Middle frontal gyrus (tissue), 1 donor: ENCODE measurements at regions not wholly inside any gene's neighbourhood (a gene's known extent, or its start where the extent isn't known, plus 50 kb on each side); places are given as distances from the start of the nearest gene placed in this dataset.

Experiments
- DNase-seq: peaks from one replicate; pipeline ENCODE4 v3.0.0-alpha.2; 2015; ENCODE audit warnings: low spot score; ENCODE audit errors: extremely low spot score

DNA sequence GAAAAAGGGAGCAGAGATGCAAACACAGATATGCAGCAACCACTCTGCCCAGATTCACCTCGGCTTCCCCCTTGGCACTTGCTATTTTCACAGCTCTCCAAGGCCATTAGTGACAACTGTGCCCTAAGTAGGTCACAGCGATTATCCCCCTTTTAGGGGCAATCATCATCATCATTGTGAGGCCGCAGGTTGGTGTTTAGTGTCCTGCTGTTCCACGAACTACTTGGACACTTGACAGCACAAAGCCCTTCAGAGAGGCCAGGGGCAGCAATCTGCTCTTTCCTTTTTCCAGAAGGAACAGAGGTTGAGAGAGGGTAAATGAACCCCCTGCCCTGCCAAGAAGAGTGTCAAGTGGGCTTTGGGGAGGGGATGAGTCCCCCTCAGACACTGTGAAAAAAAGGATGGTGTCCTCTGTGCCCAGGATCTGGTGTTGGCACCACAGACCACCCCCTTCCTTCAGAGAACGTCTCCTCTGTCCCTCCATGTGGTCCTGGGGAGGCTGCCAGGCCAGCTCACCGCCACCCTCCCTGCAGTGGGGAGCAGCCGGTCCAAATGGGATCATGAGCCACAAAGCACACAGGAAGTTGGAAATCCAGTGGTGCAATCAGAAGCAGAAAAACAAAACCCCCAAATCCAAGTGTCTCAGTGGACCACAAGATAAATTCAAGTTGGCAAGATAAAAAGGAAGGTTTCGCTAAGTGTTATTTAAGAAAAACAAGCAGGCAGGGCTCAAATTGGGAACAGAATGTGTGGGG lies 78.4 kb upstream of the MED9 start:
- DNase-seq: no peak

DNA sequence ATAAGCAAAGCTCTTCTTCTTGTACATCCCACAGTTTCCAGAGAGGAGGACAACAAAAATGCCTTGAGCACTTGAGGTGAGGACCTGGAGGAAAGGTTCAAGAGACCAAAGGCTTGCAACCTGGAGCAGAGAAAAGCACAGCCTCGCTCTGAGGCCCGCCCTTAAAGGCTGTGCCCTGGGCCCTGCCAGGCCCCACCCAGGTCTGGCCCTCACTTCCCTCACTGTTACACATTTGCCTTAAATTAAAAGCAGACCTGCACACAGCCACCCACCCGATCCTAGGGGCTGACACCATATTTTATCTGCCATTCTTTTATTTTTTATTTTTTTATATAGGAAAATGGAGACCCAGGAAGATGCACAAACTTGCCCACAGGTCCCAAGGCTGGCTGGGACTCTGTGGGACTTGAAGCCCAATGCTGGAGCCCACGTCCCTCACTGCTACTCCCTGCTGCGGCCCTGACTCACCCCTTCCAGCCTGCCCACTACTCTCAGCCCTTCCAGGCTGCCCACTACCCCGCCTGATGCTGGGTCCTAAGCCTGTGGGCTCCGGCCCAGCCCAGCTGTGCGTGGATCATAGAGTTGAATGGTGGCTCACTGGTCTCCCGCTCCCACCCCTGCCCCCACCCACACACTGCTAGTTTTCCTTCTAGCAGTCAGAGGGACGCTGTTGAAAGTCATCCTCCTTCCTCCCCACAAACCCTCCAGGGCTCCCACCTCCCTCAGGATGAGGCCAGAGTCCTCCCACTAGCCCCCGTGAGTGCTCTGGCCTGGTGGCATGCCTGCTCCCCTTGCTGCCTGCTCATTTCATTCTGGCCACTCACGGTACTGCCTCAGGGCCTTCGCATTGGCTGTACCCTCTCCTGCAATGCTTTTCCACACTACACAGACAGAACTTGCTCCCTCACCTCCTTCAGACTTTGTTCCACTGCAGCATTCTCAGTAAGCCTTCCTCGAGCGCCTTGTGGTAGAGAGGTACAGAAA lies 77.6 kb upstream of the MED9 start:
- no peak for DNase-seq

DNA sequence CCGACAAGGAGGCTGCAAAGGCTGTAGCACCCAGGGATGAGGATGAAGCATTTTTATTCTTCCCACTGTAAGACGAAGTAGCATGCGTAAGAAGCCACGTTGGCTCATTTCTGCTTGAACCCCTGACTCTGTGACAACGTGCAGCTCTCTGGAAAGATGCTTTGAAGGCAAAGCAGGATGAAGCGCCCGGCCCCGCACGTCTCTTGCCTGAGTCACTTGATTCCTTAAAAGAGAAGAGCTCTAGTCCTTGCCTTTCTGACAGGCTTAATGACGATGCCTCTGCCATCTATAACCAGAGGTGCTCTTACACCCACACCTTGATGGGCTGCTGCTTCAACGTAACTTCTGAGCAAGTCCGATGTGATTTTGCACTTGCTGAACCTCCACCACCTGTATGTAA lies 76.7 kb upstream of the MED9 start:
- no peak for DNase-seq

DNA sequence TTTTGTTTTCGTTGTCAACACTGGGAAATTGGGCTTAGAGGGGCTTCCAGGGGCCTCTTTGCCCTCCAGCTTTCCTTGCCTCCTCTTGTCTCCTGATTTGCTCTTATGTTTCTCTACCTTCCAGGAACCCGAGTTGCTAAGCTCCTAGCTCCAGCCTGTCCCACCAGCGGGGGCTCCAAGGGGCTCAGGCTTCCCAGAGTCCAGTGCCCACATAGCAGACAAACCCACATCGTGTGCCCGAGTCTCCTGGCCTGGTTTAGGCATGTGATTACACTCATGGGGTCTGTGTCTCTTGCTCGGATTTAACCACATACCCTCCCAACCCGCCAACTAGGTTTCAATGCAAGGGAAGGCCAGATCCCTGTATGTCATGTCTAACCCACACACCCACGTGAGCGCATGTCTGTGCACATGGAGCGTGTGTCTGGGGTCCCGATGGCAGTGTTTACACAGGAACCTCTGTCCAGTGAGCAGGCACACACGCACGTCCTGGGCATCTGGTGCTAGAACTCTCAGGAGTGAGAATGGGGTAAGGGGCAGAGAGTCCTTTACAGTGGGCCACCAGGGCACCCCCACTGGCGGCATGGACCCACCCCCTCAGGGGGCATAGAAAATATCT lies 76.1 kb upstream of the MED9 start:
- DNase-seq: no peak

DNA sequence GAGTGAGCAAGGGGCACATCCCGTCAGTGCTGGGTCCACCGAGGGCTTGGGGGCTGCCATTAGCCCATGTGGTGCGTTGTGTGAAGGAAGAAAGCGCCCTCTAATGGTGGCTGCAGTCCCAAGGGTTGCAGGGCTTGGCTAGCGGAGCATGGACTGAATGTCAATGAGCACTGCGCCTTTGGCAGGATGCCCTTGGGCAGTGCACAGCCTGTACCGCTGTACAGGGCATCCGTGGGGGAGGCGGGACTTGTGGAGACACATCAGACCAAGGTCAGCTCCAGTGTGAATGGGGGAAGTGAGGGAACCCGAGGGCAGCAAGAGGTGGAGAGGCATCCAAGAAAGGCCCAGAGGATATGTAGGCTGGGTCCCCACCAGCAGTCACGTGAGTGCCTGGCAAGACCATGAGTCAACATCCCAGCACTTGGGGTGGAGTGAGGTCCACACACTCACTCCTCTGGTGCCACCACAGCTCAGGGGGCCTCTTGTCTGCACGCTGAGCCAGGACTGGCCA lies 75.5 kb upstream of the MED9 start:
- no peak for DNase-seq

DNA sequence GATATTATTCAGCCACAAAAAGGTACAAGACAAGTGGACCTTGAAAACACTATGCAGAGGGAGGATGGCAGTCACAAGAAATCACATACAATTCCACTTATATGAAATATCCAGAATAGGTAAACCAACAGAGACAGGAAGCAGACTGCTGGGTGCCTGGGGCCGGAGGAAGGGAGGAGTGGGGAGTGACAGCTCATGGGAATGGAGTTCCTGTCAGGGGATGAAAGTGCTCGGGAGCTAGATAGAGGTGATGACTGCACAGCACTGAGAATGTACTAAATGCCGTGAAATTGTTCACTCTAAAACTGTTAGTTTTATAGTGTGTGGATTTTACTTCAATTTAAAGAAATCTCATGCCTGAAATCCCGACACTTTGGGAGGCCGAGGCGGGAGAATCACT lies 74.2 kb upstream of the MED9 start:
- no peak for DNase-seq

DNA sequence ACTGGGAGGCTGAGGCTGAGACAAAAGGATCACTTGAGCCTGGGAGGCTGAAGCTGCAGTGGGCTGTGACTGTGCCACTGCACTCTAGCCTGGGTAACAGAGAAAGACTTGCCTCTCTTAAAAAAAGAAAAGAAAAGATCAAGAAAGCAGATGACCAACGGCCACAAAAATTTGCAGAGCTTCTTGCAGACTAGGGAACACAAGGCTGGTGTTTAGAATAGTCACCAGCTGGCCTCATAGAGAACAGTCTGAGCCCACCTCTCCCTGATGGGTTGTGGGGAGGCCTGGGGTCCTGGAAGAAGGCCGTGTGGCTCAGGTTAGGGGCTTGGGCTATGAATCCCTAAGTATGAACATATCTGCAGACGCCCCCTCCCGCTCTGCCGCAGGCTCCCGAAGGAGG lies 73.7 kb upstream of the MED9 start:
- DNase-seq: no peak

DNA sequence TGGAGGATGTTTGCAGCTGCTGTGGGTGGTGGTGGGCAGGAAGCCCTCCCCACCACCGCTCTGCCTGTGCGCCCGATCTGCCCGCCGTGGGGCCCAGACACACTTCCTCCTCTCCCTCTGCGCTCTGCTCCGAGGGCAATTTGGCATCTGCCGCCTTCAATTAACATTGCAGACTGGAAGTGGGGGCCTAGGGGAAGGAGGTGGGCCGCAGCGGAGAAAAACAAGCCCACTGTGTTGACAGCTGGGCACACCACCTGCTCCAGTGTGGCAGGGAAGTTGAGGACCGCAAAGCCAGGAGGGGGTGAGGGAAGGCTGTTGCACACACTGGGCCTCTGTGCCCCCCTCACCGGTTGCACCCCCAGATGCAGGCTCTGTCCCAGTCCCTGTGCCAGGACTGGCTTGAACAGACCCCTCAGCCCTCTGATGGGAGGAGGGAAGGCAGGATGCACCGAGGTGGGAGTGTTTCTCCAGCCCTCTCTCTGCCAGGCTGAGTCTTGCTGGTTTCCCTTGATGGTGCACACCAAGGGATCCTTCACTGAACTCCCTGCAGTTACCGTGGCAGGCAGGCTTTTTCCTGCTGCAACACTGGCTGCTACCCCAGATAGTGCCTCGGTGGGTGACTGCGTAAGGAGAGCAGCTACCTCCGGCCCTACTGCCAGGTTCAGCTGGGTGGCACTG lies 72.8 kb upstream of the MED9 start:
- DNase-seq: no peak

DNA sequence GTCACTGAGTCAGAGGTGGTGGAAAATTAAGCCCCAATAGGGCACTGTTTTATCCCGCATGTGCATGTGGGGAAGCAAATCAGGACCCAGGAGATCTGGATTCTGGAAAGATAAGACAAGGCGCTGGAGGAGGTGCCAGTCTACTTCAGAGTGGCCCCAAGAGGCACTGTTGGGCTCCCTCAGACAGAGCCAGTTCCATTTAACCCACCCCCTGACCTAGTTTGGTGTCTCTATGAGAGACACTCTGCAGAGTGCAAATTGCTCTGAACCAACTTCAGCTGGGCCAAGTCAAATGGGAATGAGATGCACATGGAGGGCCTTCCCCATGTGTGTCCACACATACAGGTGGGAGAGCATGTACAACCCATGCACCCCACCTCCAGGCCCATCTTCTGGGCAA lies 71.1 kb upstream of the MED9 start:
- no peak for DNase-seq

DNA sequence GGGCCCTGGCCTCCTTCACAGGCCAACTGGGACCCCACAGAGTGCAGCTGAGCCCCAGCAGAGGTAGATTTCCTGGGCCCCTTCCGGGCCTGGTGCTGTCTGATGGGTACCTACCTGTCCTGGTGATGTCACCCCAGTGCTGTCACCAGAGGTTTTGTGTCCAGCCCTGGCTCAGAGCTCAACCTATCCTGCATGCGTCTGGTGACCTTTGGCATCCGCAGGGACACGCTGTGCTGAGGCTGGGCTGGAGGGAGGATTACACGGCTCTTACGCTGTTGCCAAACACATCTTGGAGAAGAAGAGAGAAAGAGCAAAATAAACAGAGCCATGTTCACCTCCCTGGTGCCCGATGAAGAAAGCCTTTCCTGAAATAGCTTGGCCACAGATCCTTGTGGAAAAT lies 70.6 kb upstream of the MED9 start:
- no peak for DNase-seq

DNA sequence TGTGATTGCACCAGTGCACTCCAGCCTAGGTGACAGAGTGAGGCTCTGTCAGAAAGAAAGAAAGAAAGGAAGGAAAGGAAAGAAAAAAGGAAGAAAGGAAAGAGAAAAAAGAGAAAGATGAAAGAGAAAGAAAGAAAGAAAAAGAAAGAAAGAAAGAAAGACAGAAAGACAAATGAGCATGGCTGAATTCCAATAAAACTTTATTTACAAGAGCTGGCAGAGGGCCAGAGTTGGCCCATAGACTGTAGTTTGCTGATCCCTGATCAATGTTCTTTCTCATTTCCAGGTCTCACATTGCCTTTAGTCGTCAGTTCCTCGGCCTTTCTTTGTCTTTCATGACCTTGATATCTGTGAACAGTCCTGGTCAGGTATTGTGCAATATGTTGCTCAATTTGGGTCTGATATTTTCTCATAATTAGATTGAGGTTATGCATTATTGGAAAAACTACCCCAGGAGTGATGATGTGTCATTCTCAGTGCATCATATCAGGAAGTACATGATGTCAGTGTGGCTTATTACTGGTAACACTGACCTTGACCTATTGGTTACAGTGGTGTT lies 68.5 kb upstream of the MED9 start:
- no peak for DNase-seq

DNA sequence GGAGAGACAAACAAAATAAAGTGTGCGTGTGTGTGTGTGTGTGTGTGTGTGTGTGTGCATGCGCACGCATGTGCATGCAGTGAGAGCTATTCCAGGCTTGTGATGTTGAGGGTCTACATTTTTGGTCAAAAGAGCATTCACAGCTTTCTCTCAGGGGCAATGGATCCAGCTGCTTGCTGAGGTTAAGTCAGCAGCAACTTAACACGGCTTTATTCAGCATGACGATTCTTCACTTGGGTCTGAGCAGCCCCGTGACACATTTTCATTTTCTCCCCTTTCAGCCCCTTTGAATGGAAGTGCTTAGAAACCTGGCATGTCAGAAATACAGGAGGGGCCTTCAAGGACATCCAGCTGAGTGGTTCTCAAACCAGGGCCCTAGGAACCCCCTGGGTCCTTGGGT lies 66.4 kb upstream of the MED9 start:
- no peak for DNase-seq

DNA sequence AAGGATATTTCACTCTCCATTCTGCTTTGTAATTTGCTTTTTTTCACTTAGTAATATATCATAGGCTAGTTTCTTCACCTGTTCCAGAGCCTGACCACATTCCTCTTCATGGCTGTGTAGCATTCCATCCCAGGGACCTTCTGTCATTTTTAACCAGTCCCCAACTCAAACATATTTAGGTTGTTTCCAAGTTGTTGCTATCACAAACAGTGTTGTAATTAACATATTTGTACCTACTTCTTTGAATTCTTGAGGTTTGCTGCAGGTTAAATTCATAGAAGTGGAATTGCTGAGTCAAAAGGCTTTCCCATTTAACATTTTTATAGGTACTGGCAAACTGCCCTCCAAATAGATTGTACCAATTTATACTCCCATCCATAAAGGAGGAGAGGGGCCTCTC lies 65.1 kb upstream of the MED9 start:
- DNase-seq: no peak

DNA sequence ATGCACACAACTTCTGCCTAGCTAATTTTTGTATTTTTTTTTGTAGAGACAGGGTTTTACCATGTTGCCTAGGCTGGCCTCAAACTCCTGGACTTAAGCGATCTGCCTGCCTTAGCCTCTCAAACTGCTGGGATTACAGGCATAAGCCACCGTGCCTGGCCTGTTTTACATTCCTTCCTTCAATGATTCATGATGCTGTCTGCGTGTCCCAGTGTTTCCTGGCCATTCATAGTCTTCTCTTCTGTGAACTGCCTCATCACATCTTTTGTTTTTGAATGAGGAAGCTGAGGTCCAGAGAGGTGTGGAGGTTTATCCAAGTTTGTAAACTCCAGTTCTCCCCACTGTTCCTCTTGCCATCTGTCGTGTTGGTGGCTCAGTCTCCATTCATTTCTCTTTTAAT lies 64.5 kb upstream of the MED9 start:
- DNase-seq: no peak

DNA sequence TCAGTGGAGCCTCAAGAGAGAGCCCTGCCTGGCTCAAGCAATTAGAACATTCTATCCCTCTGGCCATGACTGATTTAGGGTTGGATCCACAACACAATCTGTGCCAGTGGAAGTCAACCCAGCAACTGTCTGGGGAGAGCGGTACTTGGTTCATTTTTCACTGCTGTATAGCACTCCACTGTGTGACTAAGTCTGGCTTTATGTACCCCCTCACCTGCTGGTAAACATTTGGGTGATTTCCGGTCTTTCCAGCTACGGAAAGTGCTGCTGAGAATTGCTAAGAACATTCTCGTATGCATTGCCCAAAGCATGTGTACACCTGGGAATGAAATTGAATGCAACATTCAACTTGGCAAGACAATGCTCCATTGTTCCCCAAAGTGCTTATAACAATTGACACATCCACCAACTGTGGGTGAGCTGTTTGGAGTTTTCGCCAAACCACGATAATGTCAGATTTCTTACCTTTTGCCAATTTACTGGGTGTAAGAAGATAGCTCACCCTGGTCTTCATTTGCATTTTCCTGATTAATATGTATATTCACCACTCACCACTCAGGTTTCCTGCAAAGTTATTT lies 63.5 kb upstream of the MED9 start:
- DNase-seq: no peak

DNA sequence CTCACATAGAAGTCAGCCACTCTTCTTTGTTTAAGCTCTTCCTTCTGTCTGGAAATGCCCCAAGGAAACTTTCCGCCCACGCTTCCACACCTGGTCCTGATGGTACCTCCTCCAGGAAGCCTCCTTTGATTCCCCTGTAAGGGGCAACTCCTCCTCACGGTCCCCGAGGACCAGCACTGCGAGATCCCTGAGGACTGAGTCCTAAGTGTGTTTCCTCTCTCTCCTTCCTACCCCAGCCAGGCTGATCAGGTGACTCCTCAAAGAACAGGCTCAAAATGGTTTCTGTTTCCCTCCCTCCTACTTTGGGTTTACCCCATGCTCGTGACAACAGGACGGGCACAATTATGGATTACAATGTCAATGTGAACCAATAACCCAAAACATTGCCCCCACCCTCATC lies 63.0 kb upstream of the MED9 start:
- DNase-seq: no peak

DNA sequence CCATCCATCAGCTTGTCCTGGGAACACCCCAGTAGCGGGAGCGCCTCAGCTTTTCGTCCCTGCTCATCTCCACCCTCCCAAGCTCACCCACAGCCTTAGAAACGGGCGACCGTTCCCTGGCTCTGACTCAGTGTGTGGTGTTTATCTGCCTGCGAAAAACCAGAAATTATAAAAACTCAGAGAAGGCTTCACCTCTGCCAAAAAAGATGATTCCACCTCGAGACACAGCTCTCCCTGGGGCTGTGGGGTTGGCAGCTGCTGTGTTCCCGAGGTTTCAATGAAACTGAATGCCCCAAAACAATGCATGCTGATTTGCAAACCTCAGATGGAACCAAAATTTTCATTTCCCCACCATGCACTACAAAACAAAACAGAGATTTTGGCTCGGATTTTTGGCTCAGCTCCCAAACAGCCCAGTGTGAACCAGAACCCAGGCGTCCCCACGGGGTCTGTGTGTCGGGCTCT lies 62.4 kb upstream of the MED9 start:
- DNase-seq: peak; percentile 50

DNA sequence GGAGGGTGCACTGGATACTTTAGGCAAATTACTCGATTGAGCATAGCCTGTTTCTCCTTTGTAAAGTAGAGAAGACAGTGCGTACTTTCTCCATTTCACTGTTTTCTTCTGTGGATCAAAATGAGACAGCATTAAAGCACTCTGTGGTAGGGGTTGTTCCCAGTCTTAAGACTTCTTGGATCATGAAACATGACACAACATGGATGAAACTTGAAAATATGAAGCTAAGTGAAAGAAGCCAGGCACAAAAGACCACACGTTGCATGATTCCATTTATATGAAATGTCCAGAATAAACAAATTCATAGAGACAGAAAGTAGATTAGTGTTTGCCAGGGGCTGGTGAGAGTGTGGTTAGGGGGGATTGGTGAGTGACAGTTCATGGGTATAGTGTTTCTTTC lies 61.8 kb upstream of the MED9 start:
- DNase-seq: no peak

DNA sequence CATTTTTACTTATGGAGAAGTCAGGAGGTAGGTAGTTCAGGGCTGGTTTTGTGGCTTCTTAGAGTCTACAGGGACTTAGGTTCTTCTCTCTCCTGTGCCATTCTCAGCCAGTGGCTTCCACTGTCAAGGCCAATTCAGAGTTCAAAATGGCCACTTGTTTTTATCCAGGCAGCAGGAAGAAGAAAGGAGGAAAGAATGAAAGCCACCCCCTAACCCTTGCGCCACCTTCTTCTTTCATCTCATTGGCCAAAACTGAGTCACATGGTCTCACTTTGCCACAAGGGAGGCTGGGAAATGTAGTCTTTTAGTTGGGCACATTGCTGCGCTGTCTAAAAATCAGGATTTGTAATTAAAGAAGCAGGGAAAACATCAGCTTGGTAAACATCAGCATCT lies 60.8 kb upstream of the MED9 start:
- DNase-seq: no peak
